Suprapubic skin (tissue), 4 donors: ENCODE measurements at regions not wholly inside any gene's neighbourhood (a gene's known extent, or its start where the extent isn't known, plus 50 kb on each side); places are given as distances from the start of the nearest gene placed in this dataset.

Experiments
- EP300 ChIP-seq: sonication (generic); formaldehyde crosslinking; IDR thresholded peaks from one replicate; pipeline ENCODE4 v1.6.1; 2017; ENCODE audit warnings: antibody characterized with exemption
- POLR2A ChIP-seq, 2 donors: fragments of 450-650 bp; IDR thresholded peaks; one replicate each; pipeline ENCODE4 v1.6.1; 2017; ENCODE audit warnings: antibody characterized with exemption in 2 of 2, mild to moderate bottlenecking in 2 of 2, moderate library complexity in 2 of 2
- POLR2AphosphoS5 ChIP-seq, 3 donors: sonication (generic); formaldehyde crosslinking; IDR thresholded peaks; one replicate each; pipeline ENCODE4 v1.6.1; 2017; ENCODE audit warnings: antibody characterized with exemption in 3 of 3
- TF ChIP-seq, protein P1 (sequence below), 2 donors: fragments of 200-600 bp in 1 of 2; fragments of 450-650 bp in 1 of 2; sonication (generic) in 1 of 2; IDR thresholded peaks; one replicate each; pipeline ENCODE4 v1.5.1; 2016 to 2019; ENCODE audit warnings: antibody characterized with exemption in 2 of 2, mild to moderate bottlenecking in 1 of 2, moderate library complexity in 1 of 2

DNA sequence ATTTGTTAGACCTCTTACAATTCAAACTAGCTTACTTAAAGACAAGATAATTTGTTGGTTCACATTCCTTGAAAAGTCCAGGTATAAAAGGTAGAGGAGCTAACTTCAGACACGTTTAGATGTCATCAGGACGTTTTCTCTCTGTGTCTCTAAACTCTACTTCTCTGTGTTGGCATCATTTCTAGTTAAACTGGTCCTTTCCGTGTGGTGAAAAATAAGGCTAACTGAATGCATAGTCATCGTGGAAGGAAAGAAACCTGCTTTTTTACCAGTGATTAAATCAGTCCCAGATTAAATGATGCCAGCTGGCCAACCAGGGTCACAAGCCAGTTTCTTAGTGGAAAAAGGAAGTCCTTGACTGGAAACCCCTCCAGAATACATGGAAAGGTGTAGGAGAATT, 168.4 kb upstream of the AHI1 start:
- no peak for TF ChIP-seq POLR2A (IDR thresholded peaks at IDR 0.05)
- TF ChIP-seq, protein P1, sequence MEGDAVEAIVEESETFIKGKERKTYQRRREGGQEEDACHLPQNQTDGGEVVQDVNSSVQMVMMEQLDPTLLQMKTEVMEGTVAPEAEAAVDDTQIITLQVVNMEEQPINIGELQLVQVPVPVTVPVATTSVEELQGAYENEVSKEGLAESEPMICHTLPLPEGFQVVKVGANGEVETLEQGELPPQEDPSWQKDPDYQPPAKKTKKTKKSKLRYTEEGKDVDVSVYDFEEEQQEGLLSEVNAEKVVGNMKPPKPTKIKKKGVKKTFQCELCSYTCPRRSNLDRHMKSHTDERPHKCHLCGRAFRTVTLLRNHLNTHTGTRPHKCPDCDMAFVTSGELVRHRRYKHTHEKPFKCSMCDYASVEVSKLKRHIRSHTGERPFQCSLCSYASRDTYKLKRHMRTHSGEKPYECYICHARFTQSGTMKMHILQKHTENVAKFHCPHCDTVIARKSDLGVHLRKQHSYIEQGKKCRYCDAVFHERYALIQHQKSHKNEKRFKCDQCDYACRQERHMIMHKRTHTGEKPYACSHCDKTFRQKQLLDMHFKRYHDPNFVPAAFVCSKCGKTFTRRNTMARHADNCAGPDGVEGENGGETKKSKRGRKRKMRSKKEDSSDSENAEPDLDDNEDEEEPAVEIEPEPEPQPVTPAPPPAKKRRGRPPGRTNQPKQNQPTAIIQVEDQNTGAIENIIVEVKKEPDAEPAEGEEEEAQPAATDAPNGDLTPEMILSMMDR (IDR thresholded peaks at IDR 0.05) = no peak
- no peak for TF ChIP-seq POLR2AphosphoS5 (IDR thresholded peaks at IDR 0.05)
- TF ChIP-seq EP300 = no peak
